IMR-90 (cell line): ENCODE measurements at regions not wholly inside any gene's neighbourhood (a gene's known extent, or its start where the extent isn't known, plus 50 kb on each side); places are given as distances from the start of the nearest gene placed in this dataset.

Experiments
- ATAC-seq: fragments of 200-7000 bp; cut with Tn5 transposase; 2 replicates; pipeline ENCODE4 v1.9.1; 2020; ENCODE audit warnings: low read depth, mild to moderate bottlenecking, moderate library complexity
- BruUV-seq: library from RNA; stranded (reverse); fragments of 400-500 nt; replicated peaks from 2 replicates; lab custom pipeline; 2021; lab: Mats Ljungman, UMichigan
- CTCF ChIA-PET: fragments of 300-600 bp; formaldehyde crosslinking; extraction: SDS; loops from one replicate; lab custom pipeline; 2021; ENCODE audit warnings: antibody characterized with exemption; lab: Yijun Ruan, JAX
- POLR2A ChIA-PET: fragments of 300-600 bp; sonication (Branson Sonifier 250); formaldehyde crosslinking; loops from one replicate; lab custom pipeline; 2022; ENCODE audit warnings: antibody characterized with exemption; ENCODE audit not compliant: unreplicated experiment; lab: Charles Lee
- DNase-seq: peaks from one replicate; pipeline ENCODE4 v3.0.0; 2013
- H2AFZ ChIP-seq: replicated peaks from 2 replicates; pipeline ENCODE3; 2013; ENCODE audit warnings: low read length, mild to moderate bottlenecking; ENCODE audit not compliant: poor library complexity
- H2AK5ac ChIP-seq: 2 replicates; pipeline ENCODE4 v1.6.1; 2013; ENCODE audit warnings: low read depth, low read length, inconsistent platforms
- H2AK9ac ChIP-seq: replicated peaks from 2 replicates; pipeline ENCODE3; 2013; ENCODE audit warnings: mild to moderate bottlenecking, low read depth, low read length, moderate library complexity; ENCODE audit not compliant: poor library complexity
- H2BK120ac ChIP-seq: 2 replicates; pipeline ENCODE4 v1.6.1; 2013; ENCODE audit warnings: low read depth, low read length, inconsistent platforms
- H2BK15ac ChIP-seq: 3 replicates; pipeline ENCODE4 v1.6.1; 2013; ENCODE audit warnings: low read depth, low read length, inconsistent platforms
- H2BK20ac ChIP-seq: 2 replicates; pipeline ENCODE4 v1.6.1; 2013; ENCODE audit warnings: low read depth, mild to moderate bottlenecking, inconsistent platforms, low read length, moderate library complexity
- H2BK5ac ChIP-seq: 2 replicates; pipeline ENCODE4 v1.6.1; 2013; ENCODE audit warnings: mild to moderate bottlenecking, low read depth, low read length, inconsistent platforms; ENCODE audit not compliant: poor library complexity, severe bottlenecking
- H3K14ac ChIP-seq: replicated peaks from 2 replicates; pipeline ENCODE4 v1.6.1; 2013; ENCODE audit warnings: low read depth, low read length, inconsistent platforms
- H3K18ac ChIP-seq: 2 replicates; pipeline ENCODE4 v1.6.1; 2013; ENCODE audit warnings: low read depth, low read length, control low read depth
- H3K23ac ChIP-seq: 2 replicates; pipeline ENCODE4 v1.6.1; 2013; ENCODE audit warnings: low read depth, low read length, inconsistent platforms
- H3K27ac ChIP-seq: 2 replicates; pipeline ENCODE4 v1.5.1; 2013; ENCODE audit warnings: mild to moderate bottlenecking, control low read depth, low read length; ENCODE audit not compliant: insufficient read depth
- H3K27me3 ChIP-seq: 2 replicates; pipeline ENCODE4 v1.6.1; 2013; ENCODE audit warnings: low read length; ENCODE audit not compliant: control insufficient read depth, insufficient read depth
- H3K36me3 ChIP-seq: 2 replicates; pipeline ENCODE4 v1.6.1; 2013; ENCODE audit warnings: low read length, mixed read lengths; ENCODE audit not compliant: control insufficient read depth, insufficient read depth
- H3K4ac ChIP-seq: 2 replicates; pipeline ENCODE4 v1.6.1; 2013; ENCODE audit warnings: low read depth, low read length, inconsistent platforms
- H3K4me1 ChIP-seq: 2 replicates; pipeline ENCODE4 v1.6.1; 2013; ENCODE audit warnings: low read length, mixed read lengths; ENCODE audit not compliant: control insufficient read depth, insufficient read depth
- H3K4me2 ChIP-seq: 2 replicates; pipeline ENCODE4 v1.6.1; 2013; ENCODE audit warnings: low read depth, mild to moderate bottlenecking, control low read depth, low read length, moderate library complexity
- H3K4me3 ChIP-seq: 2 replicates; pipeline ENCODE4 v1.5.1; 2013; ENCODE audit warnings: low read depth, mild to moderate bottlenecking, control low read depth, low read length, moderate library complexity; ENCODE audit not compliant: insufficient read depth
- H3K56ac ChIP-seq: 2 replicates; pipeline ENCODE4 v1.6.1; 2013; ENCODE audit warnings: low read length, inconsistent platforms; ENCODE audit not compliant: insufficient read depth; ENCODE audit errors: extremely low read depth
- H3K79me1 ChIP-seq, 2 experiments: 2 replicates each; pipeline ENCODE4 v1.6.1; 2013; ENCODE audit warnings: low read length in 2 of 2, inconsistent platforms in 1 of 2, low read depth in 1 of 2
- H3K9ac ChIP-seq: 2 replicates; pipeline ENCODE4 v1.6.1; 2013; ENCODE audit warnings: low read depth, low read length, control low read depth
- H3K9me1 ChIP-seq: 2 replicates; pipeline ENCODE4 v1.6.1; 2013; ENCODE audit warnings: low read length, inconsistent platforms; ENCODE audit not compliant: insufficient read depth
- H3K9me3 ChIP-seq: 2 replicates; pipeline ENCODE4 v1.6.1; 2013; ENCODE audit warnings: low read length; ENCODE audit not compliant: control insufficient read depth, insufficient read depth
- H4K20me1 ChIP-seq: 2 replicates; pipeline ENCODE4 v1.6.1; 2013; ENCODE audit warnings: low read length, inconsistent platforms; ENCODE audit not compliant: insufficient read depth
- H4K5ac ChIP-seq: 2 replicates; pipeline ENCODE4 v1.6.1; 2013; ENCODE audit warnings: mild to moderate bottlenecking, low read depth, low read length, control low read depth
- H4K8ac ChIP-seq, 2 experiments: 2 replicates each; pipeline ENCODE4 v1.6.1; 2013; ENCODE audit warnings: low read depth in 2 of 2, low read length in 2 of 2, control low read depth in 1 of 2, inconsistent platforms in 1 of 2
- H4K91ac ChIP-seq: 2 replicates; pipeline ENCODE4 v1.6.1; 2013; ENCODE audit warnings: low read depth, low read length, inconsistent platforms; ENCODE audit not compliant: insufficient read depth
- BHLHE40 ChIP-seq: fragments of 150-350 bp; IDR thresholded peaks from 2 replicates; pipeline ENCODE4 v1.6.1; 2016; ENCODE audit warnings: mild to moderate bottlenecking, low read depth, low read length
- CEBPB ChIP-seq: IDR thresholded peaks from 2 replicates; pipeline ENCODE4 v1.6.1; 2012; ENCODE audit warnings: low read depth, low read length, improper control_type of control experiment
- FOS ChIP-seq: fragments of 150-350 bp; IDR thresholded peaks from 2 replicates; pipeline ENCODE4 v1.6.1; 2016; ENCODE audit warnings: low read depth, low read length
- MAZ ChIP-seq: IDR thresholded peaks from 2 replicates; pipeline ENCODE4 v1.6.1; 2012; ENCODE audit warnings: low read depth, mild to moderate bottlenecking, low read length, improper control_type of control experiment, moderate library complexity, borderline replicate concordance
- NFE2L2 ChIP-seq: fragments of 150-350 bp; IDR thresholded peaks from 2 replicates; pipeline ENCODE4 v1.6.1; 2016; ENCODE audit warnings: low read depth, mild to moderate bottlenecking, low read length
- RFX5 ChIP-seq: IDR thresholded peaks from 2 replicates; pipeline ENCODE4 v1.8.0; 2012; ENCODE audit warnings: low read depth, mild to moderate bottlenecking, low read length, moderate library complexity
- WGBS, 2 experiments: methylation state at CpG; one replicate each; pipeline versions ENCODE4 v1.1.5 to v1.1.7; 2013; ENCODE audit warnings: missing lambda C conversion rate in 2 of 2; ENCODE audit not compliant: insufficient read length in 1 of 2; ENCODE audit errors: extremely low coverage in 2 of 2; 5-methylcytosine and 5-hydroxymethylcytosine counted together
- dilution Hi-C: fragments of 300-500 bp; cut with HindIII; formaldehyde crosslinking; loops from one replicate; pipeline ENCODE4 v1.14.3; 2018; ENCODE audit warnings: low sequenced_read_pairs; ENCODE audit not compliant: unreplicated experiment
- in situ Hi-C: fragments of 300-500 bp; cut with MboI; formaldehyde crosslinking; loops from 3 replicates; pipeline ENCODE4 v1.14.3; 2019; ENCODE audit warnings: low sequenced_read_pairs, inconsistent platforms, mixed read lengths
- intact Hi-C: fragments of 100-400 bp; cut with micrococcal nuclease; formaldehyde crosslinking; loops from 2 replicates; pipeline ENCODE4 v1.10.0; 2022

- in situ Hi-C loops = no loop called here
- H3K14ac ChIP-seq = no peak overlapping the region
- BruUV-seq = no TSS peak
- H4K8ac ChIP-seq = no peak overlapping the region
- H2BK20ac ChIP-seq = no peak overlapping the region
- POLR2A ChIA-PET = no interaction called here
- no peak overlapping the region for H2BK15ac ChIP-seq
- no CpG with 5 or more reads among the region's 2 CpGs for WGBS, 2 experiments
- no peaks in the 10 kb centered on the region for H3K4me1 ChIP-seq
- H2AFZ ChIP-seq = no peak overlapping the region
- H3K79me1 ChIP-seq = no peaks in the 10 kb centered on the region
- H2BK120ac ChIP-seq = no peak overlapping the region
- no peak overlapping the region for H2AK5ac ChIP-seq
- H3K9ac ChIP-seq = no peak overlapping the region
- no peaks in the 10 kb centered on the region for H3K9me3 ChIP-seq
- no peak overlapping the region for H4K91ac ChIP-seq
- H3K4me3 ChIP-seq = no peak overlapping the region
- no peak overlapping the region for H4K5ac ChIP-seq
- H2BK5ac ChIP-seq = no peak overlapping the region
- CTCF ChIA-PET = no interaction called here
- no peak for ATAC-seq
- no peak overlapping the region for H2AK9ac ChIP-seq
- DNase-seq = no peak
- no peak overlapping the region for H3K23ac ChIP-seq
- H3K27ac ChIP-seq = no peak overlapping the region
- no peak for TF ChIP-seq RFX5
- TF ChIP-seq MAZ = no peak
- no peak for TF ChIP-seq NFE2L2
- TF ChIP-seq FOS = no peak
- no peak for TF ChIP-seq CEBPB
- no peak for TF ChIP-seq BHLHE40
- intact Hi-C loops = no loop called here
- no peaks in the 10 kb centered on the region for H4K20me1 ChIP-seq
- no peak overlapping the region for H3K56ac ChIP-seq
- H3K9me1 ChIP-seq = no peaks in the 10 kb centered on the region
- H3K18ac ChIP-seq = no peak overlapping the region
- H3K4ac ChIP-seq = no peak overlapping the region
- H3K4me2 ChIP-seq = no peak overlapping the region
- dilution Hi-C loops = no loop called here
- no peaks in the 10 kb centered on the region for H3K27me3 ChIP-seq
- H3K36me3 ChIP-seq = no peaks in the 10 kb centered on the region
Measured at GRCh38 chrX:130482871-130483270, 81.1 kb downstream of the RBMX2 start.
